KMS-11 (cell line): ENCODE measurements at regions not wholly inside any gene's neighbourhood (a gene's known extent, or its start where the extent isn't known, plus 50 kb on each side); places are given as distances from the start of the nearest gene placed in this dataset.

Experiments used
- H2AFZ ChIP-seq: fragments of 200-600 bp; sonication (generic); 2 replicates; pipeline ENCODE4 v1.6.1; 2016; ENCODE audit warnings: antibody characterized with exemption, mixed run types, low read depth
- H3K27ac ChIP-seq: fragments of 200-600 bp; sonication (generic); 2 replicates; pipeline ENCODE4 v1.6.1; 2016; ENCODE audit warnings: mild to moderate bottlenecking, mixed run types
- H3K27me3 ChIP-seq: fragments of 200-600 bp; sonication (generic); 2 replicates; pipeline ENCODE4 v1.6.1; 2017; ENCODE audit warnings: mild to moderate bottlenecking, low read depth, mixed run types, moderate library complexity; ENCODE audit not compliant: insufficient read depth
- H3K36me3 ChIP-seq: fragments of 200-600 bp; sonication (generic); 2 replicates; pipeline ENCODE4 v1.6.1; 2017; ENCODE audit warnings: mild to moderate bottlenecking, mixed run types; ENCODE audit not compliant: insufficient read depth
- H3K4me1 ChIP-seq: fragments of 200-600 bp; sonication (generic); 2 replicates; pipeline ENCODE4 v1.6.1; 2016; ENCODE audit warnings: mild to moderate bottlenecking, low read depth, mixed run types; ENCODE audit not compliant: poor library complexity, severe bottlenecking
- H3K4me2 ChIP-seq: fragments of 200-600 bp; sonication (generic); 2 replicates; pipeline ENCODE4 v1.7.0; 2016; ENCODE audit warnings: mild to moderate bottlenecking, mixed run types
- H3K4me3 ChIP-seq: fragments of 200-600 bp; sonication (generic); IDR thresholded peaks from 2 replicates; pipeline ENCODE4 v1.6.1; 2017; ENCODE audit warnings: low read depth, low read length, mixed read lengths; ENCODE audit not compliant: insufficient read depth
- H3K79me2 ChIP-seq: fragments of 200-600 bp; sonication (generic); 2 replicates; pipeline ENCODE4 v1.6.1; 2016; ENCODE audit warnings: low read depth, mixed run types; ENCODE audit not compliant: insufficient read depth
- H3K9ac ChIP-seq: fragments of 200-600 bp; sonication (generic); 2 replicates; pipeline ENCODE4 v1.6.1; 2016; ENCODE audit warnings: mild to moderate bottlenecking, mixed run types
- H4K20me1 ChIP-seq: fragments of 200-600 bp; sonication (generic); 2 replicates; pipeline ENCODE4 v1.6.1; 2016; ENCODE audit warnings: mild to moderate bottlenecking, mixed run types; ENCODE audit not compliant: insufficient read depth
- TF ChIP-seq, protein P1 (sequence below): fragments of 200-600 bp; sonication (generic); conservative IDR thresholded peaks from 2 replicates; pipeline ENCODE4 v1.6.1; 2017; ENCODE audit warnings: low read depth, mild to moderate bottlenecking, antibody characterized with exemption, low read length, moderate library complexity, mixed read lengths

DNA sequence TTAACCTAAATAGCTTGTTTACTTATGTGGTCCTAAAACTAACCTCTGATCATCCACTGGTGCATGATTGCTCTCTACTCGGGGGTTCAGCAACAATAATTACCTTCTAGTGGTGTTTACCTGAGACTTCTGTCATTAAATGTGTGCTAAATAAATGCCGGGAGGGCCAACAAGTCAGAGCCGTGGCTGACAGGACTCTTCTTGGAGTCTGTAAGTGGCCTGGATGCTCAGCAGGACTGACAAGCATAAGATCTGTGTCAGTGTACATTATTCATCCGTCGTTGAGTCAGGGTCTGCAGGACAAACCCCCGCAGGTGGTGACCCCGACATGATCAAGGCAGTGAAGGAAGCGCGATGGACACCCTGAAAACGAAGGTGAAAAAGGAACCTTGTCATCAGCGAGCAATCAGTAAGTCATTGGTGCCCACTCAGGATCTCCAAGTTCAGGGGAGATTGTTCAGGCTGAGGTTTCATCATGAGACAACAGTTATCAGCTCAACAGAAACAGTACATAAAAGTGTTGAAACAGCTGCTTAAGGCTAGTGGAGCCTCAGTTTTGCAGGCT, 1466.9 kb downstream of the UQCRFS1 start:
- Histone ChIP-seq H3K4me3 (no peak overlapping the region), H3K9ac (no peak overlapping the region), H3K4me1 (no peaks in the 10 kb centered on the region), H2AFZ (no peak overlapping the region), H3K36me3 (no peaks in the 10 kb centered on the region), H3K79me2 (no peaks in the 10 kb centered on the region), H4K20me1 (no peaks in the 10 kb centered on the region), H3K27ac (no peak overlapping the region), H3K27me3 (no peaks in the 10 kb centered on the region), H3K4me2 (no peak overlapping the region)
- TF ChIP-seq, protein P1, sequence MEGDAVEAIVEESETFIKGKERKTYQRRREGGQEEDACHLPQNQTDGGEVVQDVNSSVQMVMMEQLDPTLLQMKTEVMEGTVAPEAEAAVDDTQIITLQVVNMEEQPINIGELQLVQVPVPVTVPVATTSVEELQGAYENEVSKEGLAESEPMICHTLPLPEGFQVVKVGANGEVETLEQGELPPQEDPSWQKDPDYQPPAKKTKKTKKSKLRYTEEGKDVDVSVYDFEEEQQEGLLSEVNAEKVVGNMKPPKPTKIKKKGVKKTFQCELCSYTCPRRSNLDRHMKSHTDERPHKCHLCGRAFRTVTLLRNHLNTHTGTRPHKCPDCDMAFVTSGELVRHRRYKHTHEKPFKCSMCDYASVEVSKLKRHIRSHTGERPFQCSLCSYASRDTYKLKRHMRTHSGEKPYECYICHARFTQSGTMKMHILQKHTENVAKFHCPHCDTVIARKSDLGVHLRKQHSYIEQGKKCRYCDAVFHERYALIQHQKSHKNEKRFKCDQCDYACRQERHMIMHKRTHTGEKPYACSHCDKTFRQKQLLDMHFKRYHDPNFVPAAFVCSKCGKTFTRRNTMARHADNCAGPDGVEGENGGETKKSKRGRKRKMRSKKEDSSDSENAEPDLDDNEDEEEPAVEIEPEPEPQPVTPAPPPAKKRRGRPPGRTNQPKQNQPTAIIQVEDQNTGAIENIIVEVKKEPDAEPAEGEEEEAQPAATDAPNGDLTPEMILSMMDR: no peak

DNA sequence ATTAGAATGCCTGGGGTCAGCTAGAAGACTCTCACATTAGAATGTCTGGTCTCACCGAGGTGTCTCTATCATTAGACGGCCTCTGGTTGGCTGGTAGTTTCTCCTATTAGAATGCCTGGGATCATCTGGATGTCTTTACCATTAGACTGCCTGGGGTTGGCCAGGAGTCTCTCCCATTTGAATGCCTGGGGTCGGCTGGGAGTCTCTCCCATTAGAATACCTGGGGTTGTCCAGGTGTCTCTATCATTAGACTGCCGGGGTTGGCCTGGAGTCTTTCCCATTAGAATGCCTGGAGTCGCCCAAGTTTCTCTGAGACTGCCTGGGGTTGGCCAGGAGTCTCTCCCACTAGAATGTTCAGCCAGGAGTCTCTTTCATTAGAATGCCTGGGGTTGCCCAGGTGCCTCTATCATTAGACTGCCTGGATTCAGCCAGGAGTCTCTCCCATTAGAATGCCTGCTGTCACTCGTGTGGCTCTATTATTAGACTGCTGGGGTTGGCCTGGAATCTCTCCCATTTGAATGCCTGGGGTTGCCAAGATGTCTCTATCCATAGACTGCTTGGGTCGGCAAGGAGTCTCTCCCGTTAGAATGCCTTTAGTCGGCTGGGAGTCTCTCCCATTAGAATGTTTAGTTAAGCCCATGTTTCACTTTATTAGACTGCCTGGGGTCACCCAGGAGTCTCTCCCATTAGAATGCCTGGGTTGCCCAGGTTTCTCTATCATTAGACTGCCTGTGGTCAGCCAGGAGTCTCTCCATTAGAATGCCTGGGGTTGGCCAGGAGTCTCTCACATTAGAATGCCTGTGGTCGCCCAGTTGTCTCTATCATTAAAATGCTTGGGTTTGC, 1467.8 kb downstream of the UQCRFS1 start:
- H3K4me3 ChIP-seq: no peak overlapping the region
- H3K4me1 ChIP-seq: no peaks in the 10 kb centered on the region
- H3K9ac ChIP-seq: no peak overlapping the region
- H4K20me1 ChIP-seq: no peaks in the 10 kb centered on the region
- no peaks in the 10 kb centered on the region for H3K36me3 ChIP-seq
- no peaks in the 10 kb centered on the region for H3K27me3 ChIP-seq
- no peak overlapping the region for H3K4me2 ChIP-seq
- H3K27ac ChIP-seq: no peak overlapping the region
- TF ChIP-seq, protein P1: no peak
- no peaks in the 10 kb centered on the region for H3K79me2 ChIP-seq
- no peak overlapping the region for H2AFZ ChIP-seq

DNA sequence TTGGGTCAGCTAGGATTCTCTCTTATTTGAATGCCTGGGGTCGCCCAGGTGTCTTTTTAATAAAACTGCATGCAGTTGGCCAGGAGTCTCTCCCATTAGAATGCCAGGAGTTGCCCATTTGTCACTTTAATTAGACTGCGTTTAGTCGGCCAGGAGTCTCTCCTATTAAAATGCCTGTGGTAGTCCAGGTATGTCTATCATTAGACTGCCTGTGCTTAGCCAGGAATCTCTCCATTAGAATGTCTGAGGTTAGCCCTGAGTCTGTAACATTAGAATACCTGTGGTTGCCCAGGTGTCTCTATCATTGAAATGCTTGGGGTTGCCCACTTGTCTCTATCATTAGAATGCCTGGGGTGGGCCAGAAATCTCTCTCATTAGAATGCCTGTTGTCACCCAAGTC, 1470.9 kb downstream of the UQCRFS1 start:
- Histone ChIP-seq H4K20me1 (no peaks in the 10 kb centered on the region), H2AFZ (no peak overlapping the region), H3K4me1 (peaks cover 12% of the 10 kb centered on the region), H3K36me3 (no peaks in the 10 kb centered on the region), H3K27ac (no peak overlapping the region), H3K9ac (no peak overlapping the region), H3K4me2 (no peak overlapping the region), H3K79me2 (no peaks in the 10 kb centered on the region), H3K4me3 (no peak overlapping the region), H3K27me3 (no peaks in the 10 kb centered on the region)
- TF ChIP-seq, protein P1: no peak

DNA sequence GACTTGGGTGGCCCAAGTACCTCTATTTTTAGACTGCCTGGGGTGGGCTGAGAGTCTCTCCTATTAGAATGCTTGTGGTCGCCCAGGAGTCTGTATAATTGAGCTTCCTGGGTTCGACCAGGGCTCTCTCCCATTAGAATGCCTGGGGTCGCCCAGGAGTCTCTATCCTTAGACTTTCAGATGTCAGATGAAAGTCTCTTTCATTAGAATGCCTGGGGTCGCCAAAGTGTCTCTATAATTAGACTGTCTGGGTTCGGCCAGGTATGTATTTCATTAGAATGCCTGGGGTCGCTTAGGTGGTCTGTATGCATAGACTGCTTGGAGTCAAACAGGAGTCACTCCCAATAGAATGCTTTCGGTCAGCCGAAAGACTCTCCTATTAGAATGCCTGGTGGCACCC, 1471.7 kb downstream of the UQCRFS1 start:
- TF ChIP-seq, protein P1: no peak
- no peak overlapping the region for H3K27ac ChIP-seq
- no peak overlapping the region for H3K9ac ChIP-seq
- H3K4me3 ChIP-seq: no peak overlapping the region
- peaks cover 20% of the 10 kb centered on the region for H3K4me1 ChIP-seq
- H3K79me2 ChIP-seq: no peaks in the 10 kb centered on the region
- H3K36me3 ChIP-seq: no peaks in the 10 kb centered on the region
- H3K27me3 ChIP-seq: no peaks in the 10 kb centered on the region
- no peak overlapping the region for H2AFZ ChIP-seq
- no peak overlapping the region for H3K4me2 ChIP-seq
- no peaks in the 10 kb centered on the region for H4K20me1 ChIP-seq
